Stimulated activated CD8-positive, alpha-beta memory T cell treated with anti-CD3 and anti-CD28 coated beads, Interleukin-2, amount 100 ng/mL, for 48 hours (primary cell): ENCODE measurements at regions not wholly inside any gene's neighbourhood (a gene's known extent, or its start where the extent isn't known, plus 50 kb on each side); places are given as distances from the start of the nearest gene placed in this dataset.

Source experiments
- DNase-seq, 2 donors: peaks; one replicate each; pipeline ENCODE4 v3.0.0-alpha.2; 2020; ENCODE audit warnings: low read depth in 2 of 2

- no peak for DNase-seq
Observed at GRCh38 chr1:10896673-10897072, 100.2 kb upstream of the CASZ1 start.

- no peak for DNase-seq
Observed at GRCh38 chr1:10897321-10897980, 101.0 kb upstream of the CASZ1 start.

- DNase-seq, result no peak
Observed at GRCh38 chr1:10897981-10898728, 101.7 kb upstream of the CASZ1 start.

- no peak for DNase-seq
Observed at GRCh38 chr1:10898921-10899320, 102.5 kb upstream of the CASZ1 start.

- no peak for DNase-seq
Observed at GRCh38 chr1:10899490-10900250, 103.2 kb upstream of the CASZ1 start.

- no peak for DNase-seq
Observed at GRCh38 chr1:10900251-10900651, 103.8 kb upstream of the CASZ1 start.

- DNase-seq, result no peak
Observed at GRCh38 chr1:10900691-10901090, 104.2 kb upstream of the CASZ1 start.

GRCh38 chr1:10901091-10901890 is 104.8 kb upstream of the CASZ1 start:
- no peak for DNase-seq

GRCh38 chr1:10901891-10902805 is 105.7 kb upstream of the CASZ1 start:
- no peak for DNase-seq

GRCh38 chr1:10903421-10903820 is 107.0 kb upstream of the CASZ1 start:
- DNase-seq, result no peak

- no peak for DNase-seq
Observed at GRCh38 chr1:10903821-10904220, 107.4 kb upstream of the CASZ1 start.

- no peak for DNase-seq
Observed at GRCh38 chr1:10904396-10905358, 107.8 kb upstream of the TARDBP start.

GRCh38 chr1:10905841-10906655 is 106.4 kb upstream of the TARDBP start:
- DNase-seq, result no peak

- no peak for DNase-seq
Observed at GRCh38 chr1:10906866-10907519, 105.5 kb upstream of the TARDBP start.

- DNase-seq, result no peak
Observed at GRCh38 chr1:10908266-10908665, 104.2 kb upstream of the TARDBP start.

GRCh38 chr1:10909697-10910680 is 102.5 kb upstream of the TARDBP start:
- peak; percentile 71 for DNase-seq
